PC-9 (cell line): ENCODE measurements at regions not wholly inside any gene's neighbourhood (a gene's known extent, or its start where the extent isn't known, plus 50 kb on each side); places are given as distances from the start of the nearest gene placed in this dataset.

ENCODE experiments used
- EZH2 ChIP-seq: fragments of 200-600 bp; sonication (generic); IDR thresholded peaks from 2 replicates; pipeline ENCODE4 v1.8.0; 2017; ENCODE audit warnings: antibody characterized with exemption, low read depth
- TF ChIP-seq, protein P1 (sequence below): fragments of 200-600 bp; sonication (generic); conservative IDR thresholded peaks from 2 replicates; pipeline ENCODE4 v1.6.1; 2017; ENCODE audit warnings: mixed run types, antibody characterized with exemption, mild to moderate bottlenecking, moderate library complexity

DNA sequence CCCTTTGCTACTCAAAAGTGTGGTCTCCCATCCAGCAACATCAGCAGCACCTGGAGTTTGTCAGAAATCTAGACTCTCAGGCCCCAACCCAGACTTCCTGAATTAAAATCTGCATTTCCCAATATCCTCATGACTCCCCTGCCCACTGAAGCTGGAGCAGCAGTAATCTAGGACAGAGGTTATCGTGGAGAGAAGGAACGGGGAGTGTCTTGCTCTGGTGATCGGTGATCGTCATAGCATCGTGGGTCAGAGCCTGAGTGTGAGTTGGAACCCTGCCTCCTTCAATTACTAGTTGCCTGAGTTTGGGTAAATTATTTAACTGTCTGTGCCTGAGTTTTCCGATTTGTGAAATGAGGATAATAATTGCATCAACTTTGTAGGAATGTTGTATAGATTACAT, 217.3 kb upstream of the ATP5MC3 start:
- TF ChIP-seq, protein P1, sequence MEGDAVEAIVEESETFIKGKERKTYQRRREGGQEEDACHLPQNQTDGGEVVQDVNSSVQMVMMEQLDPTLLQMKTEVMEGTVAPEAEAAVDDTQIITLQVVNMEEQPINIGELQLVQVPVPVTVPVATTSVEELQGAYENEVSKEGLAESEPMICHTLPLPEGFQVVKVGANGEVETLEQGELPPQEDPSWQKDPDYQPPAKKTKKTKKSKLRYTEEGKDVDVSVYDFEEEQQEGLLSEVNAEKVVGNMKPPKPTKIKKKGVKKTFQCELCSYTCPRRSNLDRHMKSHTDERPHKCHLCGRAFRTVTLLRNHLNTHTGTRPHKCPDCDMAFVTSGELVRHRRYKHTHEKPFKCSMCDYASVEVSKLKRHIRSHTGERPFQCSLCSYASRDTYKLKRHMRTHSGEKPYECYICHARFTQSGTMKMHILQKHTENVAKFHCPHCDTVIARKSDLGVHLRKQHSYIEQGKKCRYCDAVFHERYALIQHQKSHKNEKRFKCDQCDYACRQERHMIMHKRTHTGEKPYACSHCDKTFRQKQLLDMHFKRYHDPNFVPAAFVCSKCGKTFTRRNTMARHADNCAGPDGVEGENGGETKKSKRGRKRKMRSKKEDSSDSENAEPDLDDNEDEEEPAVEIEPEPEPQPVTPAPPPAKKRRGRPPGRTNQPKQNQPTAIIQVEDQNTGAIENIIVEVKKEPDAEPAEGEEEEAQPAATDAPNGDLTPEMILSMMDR, result no peak
- TF ChIP-seq EZH2, result no peak
